Motor neuron (in vitro differentiated cells): ENCODE measurements at regions not wholly inside any gene's neighbourhood (a gene's known extent, or its start where the extent isn't known, plus 50 kb on each side); places are given as distances from the start of the nearest gene placed in this dataset.

Experiments used
- ATAC-seq, 8 experiments: fragments of 200-7000 bp; cut with Tn5 transposase; replicated peaks in 6 of 8; 2 replicates each; pipeline ENCODE4 v1.8.0; 2021; ENCODE audit warnings: mild to moderate bottlenecking in 8 of 8, moderate library complexity in 8 of 8
- H3K27ac ChIP-seq, 2 donors: fragments of 250-450 bp; sonication (Bioruptor Pico); 2 replicates each; pipeline ENCODE4 v1.9.0; 2021; ENCODE audit warnings: antibody characterized with exemption in 2 of 2, mild to moderate bottlenecking in 2 of 2, moderate library complexity in 1 of 2
- H3K4me1 ChIP-seq, 2 donors: fragments of 250-450 bp; sonication (Bioruptor Pico); replicated peaks in 1 of 2; 2 replicates each; pipeline ENCODE4 v1.6.1; 2021; ENCODE audit warnings: antibody characterized with exemption in 2 of 2, mild to moderate bottlenecking in 2 of 2, moderate library complexity in 1 of 2
- H3K4me3 ChIP-seq, 5 donors: fragments of 250-450 bp; sonication (Bioruptor Pico); 2 replicates each; pipeline ENCODE4 v1.9.0; 2021; ENCODE audit warnings: antibody characterized with exemption in 5 of 5, mild to moderate bottlenecking in 5 of 5, moderate library complexity in 4 of 5
- WGBS, 10 experiments: fragments of 450-650 bp; shearing (Covaris generic); methylation state at CpG; one replicate each; pipeline ENCODE4 v1.0.0; 2022; 5-methylcytosine and 5-hydroxymethylcytosine counted together
- in situ Hi-C, 9 experiments: fragments of 400-800 bp; cut with MboI; loops; one replicate each; pipeline ENCODE4 v1.15.0; 2021; ENCODE audit warnings: low sequenced_read_pairs in 9 of 9, low pct_unique_long_range_greater_than_20kb in 2 of 9; ENCODE audit not compliant: unreplicated experiment in 9 of 9

- Histone ChIP-seq H3K27ac (no peak overlapping the region), H3K4me3 (no peak overlapping the region), H3K4me1 (no peaks in the 10 kb centered on the region)
- WGBS, 10 experiments: 20 to 100% (median 80%) methylated on average over 1 to 5 of the region's 5 CpGs; no CpG with 5 or more reads in 1 of the 10 experiments
- ATAC-seq: peak in 2 of 8 experiments; percentile 68 to 94
- in situ Hi-C loops: loop anchor here in 8 of 9 experiments (25.0 kb wide), 6 partner anchors 164 to 1189 kb away; partner anchors contain the start of gene IGFBP5 (in 8 of the 8)
These were observed 301.2 kb downstream of the TNS1 start for GRCh38 chr2:217701622-217702021.

- peaks cover 0 to 7% of the 10 kb centered on the region in 2 donors for H3K4me1 ChIP-seq
- ATAC-seq: no peak
- WGBS, 10 experiments: 42 to 100% (median 83%) methylated on average over 1 to 3 of the region's 3 CpGs; no CpG with 5 or more reads in 1 of the 10 experiments
- in situ Hi-C loops: no loop called here
- H3K27ac ChIP-seq: no peak overlapping the region
- no peak overlapping the region for H3K4me3 ChIP-seq
These were observed 304.1 kb downstream of the TNS1 start for GRCh38 chr2:217698691-217699090.

GRCh38 chr2:217695033-217695520, 307.7 kb downstream of the TNS1 start:
- peak in 5 of 8 experiments; percentile 27 to 80 (median 67) for ATAC-seq

GRCh38 chr2:217694291-217694690, 308.5 kb downstream of the TNS1 start:
- 80 to 100% (median 100%) methylated on average over 1 of the region's 1 CpG; no CpG with 5 or more reads in 5 of the 10 experiments for WGBS, 10 experiments

More at GRCh38 chr2:217695033-217695520, 307.7 kb downstream of the TNS1 start:
- Histone ChIP-seq H3K4me3 (no peak overlapping the region), H3K4me1 (peaks cover 0 to 7% of the 10 kb centered on the region in 2 donors), H3K27ac (no peak overlapping the region)
- in situ Hi-C loops: no loop called here
- WGBS, 10 experiments: 6 to 89% (median 38%) methylated on average over 1 to 3 of the region's 3 CpGs; no CpG with 5 or more reads in 3 of the 10 experiments

GRCh38 chr2:217693363-217693762, 309.4 kb downstream of the TNS1 start:
- ATAC-seq: no peak
- peaks cover 0 to 7% of the 10 kb centered on the region in 2 donors for H3K4me1 ChIP-seq
- no peak overlapping the region for H3K4me3 ChIP-seq
- WGBS, 10 experiments: 88 to 100% (median 100%) methylated on average over 1 of the region's 1 CpG; no CpG with 5 or more reads in 5 of the 10 experiments
- no peak overlapping the region for H3K27ac ChIP-seq
- in situ Hi-C loops: no loop called here

More at GRCh38 chr2:217694291-217694690, 308.5 kb downstream of the TNS1 start:
- no peak overlapping the region for H3K27ac ChIP-seq
- H3K4me3 ChIP-seq: no peak overlapping the region
- ATAC-seq: peak in 1 of 8 experiments; percentile 41
- in situ Hi-C loops: no loop called here
- peaks cover 0 to 7% of the 10 kb centered on the region in 2 donors for H3K4me1 ChIP-seq

GRCh38 chr2:217691920-217692666, 310.7 kb downstream of the TNS1 start:
- in situ Hi-C loops: no loop called here
- Histone ChIP-seq H3K4me3 (no peak overlapping the region), H3K27ac (no peak overlapping the region), H3K4me1 (peaks cover 0 to 7% of the 10 kb centered on the region in 2 donors)
- WGBS, 10 experiments: 38 to 90% (median 68%) methylated on average over 2 to 6 of the region's 7 CpGs; no CpG with 5 or more reads in 2 of the 10 experiments
- peak in 1 of 8 experiments; percentile 38 for ATAC-seq

- H3K4me1 ChIP-seq: peaks cover 0 to 7% of the 10 kb centered on the region in 2 donors
- no peak overlapping the region for H3K27ac ChIP-seq
- 34 to 100% (median 66%) methylated on average over 1 to 3 of the region's 3 CpGs; no CpG with 5 or more reads in 2 of the 10 experiments for WGBS, 10 experiments
- no peak for ATAC-seq
- in situ Hi-C loops: no loop called here
- no peak overlapping the region for H3K4me3 ChIP-seq
These were observed 311.3 kb downstream of the TNS1 start for GRCh38 chr2:217691516-217691915.

- no peaks in the 10 kb centered on the region for H3K4me1 ChIP-seq
- no peak for ATAC-seq
- H3K4me3 ChIP-seq: no peak overlapping the region
- no peak overlapping the region for H3K27ac ChIP-seq
- 56 to 80% methylated on average over 1 of the region's 1 CpG; no CpG with 5 or more reads in 8 of the 10 experiments for WGBS, 10 experiments
- in situ Hi-C loops: no loop called here
These were observed 313.7 kb downstream of the TNS1 start for GRCh38 chr2:217689053-217689452.

GRCh38 chr2:217688494-217688893, 314.3 kb downstream of the TNS1 start:
- H3K27ac ChIP-seq: no peak overlapping the region
- ATAC-seq: no peak
- H3K4me1 ChIP-seq: no peaks in the 10 kb centered on the region
- WGBS, 10 experiments: 67 to 100% (median 92%) methylated on average over 1 to 2 of the region's 3 CpGs; no CpG with 5 or more reads in 3 of the 10 experiments
- in situ Hi-C loops: no loop called here
- H3K4me3 ChIP-seq: no peak overlapping the region

GRCh38 chr2:217687771-217688170, 315.0 kb downstream of the TNS1 start:
- 10 to 100% (median 82%) methylated on average over 1 to 5 of the region's 6 CpGs; no CpG with 5 or more reads in 1 of the 10 experiments for WGBS, 10 experiments
- Histone ChIP-seq H3K4me1 (no peaks in the 10 kb centered on the region), H3K4me3 (no peak overlapping the region), H3K27ac (no peak overlapping the region)
- ATAC-seq: no peak
- in situ Hi-C loops: no loop called here

- Histone ChIP-seq H3K27ac (no peak overlapping the region), H3K4me1 (no peaks in the 10 kb centered on the region), H3K4me3 (no peak overlapping the region)
- WGBS, 10 experiments: 0 to 52% (median 29%) methylated on average over 2 to 4 of the region's 4 CpGs; no CpG with 5 or more reads in 3 of the 10 experiments
- ATAC-seq: peak in 5 of 8 experiments; percentile 48 to 98 (median 95)
- in situ Hi-C loops: no loop called here
These were observed 317.6 kb downstream of the TNS1 start for GRCh38 chr2:217685255-217685605.

- Histone ChIP-seq H3K27ac (no peak overlapping the region), H3K4me3 (no peak overlapping the region), H3K4me1 (no peaks in the 10 kb centered on the region)
- 20 to 67% (median 45%) methylated on average over 1 to 3 of the region's 3 CpGs; no CpG with 5 or more reads in 6 of the 10 experiments for WGBS, 10 experiments
- ATAC-seq: no peak
- in situ Hi-C loops: no loop called here
These were observed 318.2 kb downstream of the TNS1 start for GRCh38 chr2:217684431-217685254.
